Ascending aorta (tissue), 2 donors: ENCODE measurements at regions not wholly inside any gene's neighbourhood (a gene's known extent, or its start where the extent isn't known, plus 50 kb on each side); places are given as distances from the start of the nearest gene placed in this dataset.

Source experiments
- DNase-seq, 2 donors: peaks; one replicate each; pipeline ENCODE4 v3.0.0-alpha.2; 2019; ENCODE audit warnings: low spot score in 2 of 2
- H3K27ac ChIP-seq, 2 donors: fragments of 200-600 bp; sonication (generic); one replicate each; pipeline ENCODE4 v1.5.1; 2016 to 2017; ENCODE audit warnings: mild to moderate bottlenecking in 1 of 2
- H3K27me3 ChIP-seq: fragments of 200-600 bp; sonication (generic); one replicate; pipeline ENCODE4 v1.5.1; 2017
- H3K36me3 ChIP-seq, 2 donors: fragments of 200-600 bp; sonication (generic); one replicate each; pipeline ENCODE4 v1.5.1; 2016
- H3K4me1 ChIP-seq, 2 donors: fragments of 200-600 bp; sonication (generic); one replicate each; pipeline ENCODE4 v1.5.1; 2016 to 2017; ENCODE audit warnings: mild to moderate bottlenecking in 1 of 2
- H3K4me3 ChIP-seq, 2 donors: fragments of 200-600 bp; sonication (generic); one replicate each; pipeline ENCODE4 v1.5.1; 2016 to 2017; ENCODE audit warnings: mild to moderate bottlenecking in 1 of 2
- H3K9me3 ChIP-seq, 2 donors: fragments of 200-600 bp; sonication (generic); one replicate each; pipeline ENCODE4 v1.5.1; 2016
- intact Hi-C: fragments of 100-400 bp; cut with DNase I; formaldehyde crosslinking; loops from one replicate; pipeline ENCODE4 v1.15.1; 2023
- TF ChIP-seq, protein P1 (sequence below), 3 experiments: fragments of 200-600 bp in 2 of 3; fragments of 450-650 bp in 1 of 3; sonication (generic) in 2 of 3; IDR thresholded peaks; one replicate each; pipeline ENCODE4 v1.5.1; 2016 to 2019; ENCODE audit warnings: antibody characterized with exemption in 3 of 3, mild to moderate bottlenecking in 1 of 3, moderate library complexity in 1 of 3

DNA sequence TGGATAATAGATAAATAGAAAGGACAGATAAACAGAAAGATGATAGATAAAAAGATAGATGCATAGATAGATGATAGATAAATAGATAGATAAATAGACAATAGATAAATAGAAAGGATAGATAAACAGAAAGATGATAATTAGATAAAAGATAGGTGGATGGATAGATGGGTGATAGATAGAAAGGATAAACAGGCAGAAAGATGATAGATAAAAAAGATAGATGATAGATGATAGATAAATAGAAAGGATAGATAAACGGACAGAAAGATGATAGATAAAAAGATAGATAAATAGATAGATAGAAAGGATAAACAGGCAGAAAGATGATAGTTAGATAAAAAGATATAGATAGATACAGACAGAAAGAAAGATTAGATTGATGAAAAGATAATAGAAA is 92.3 kb upstream of the UQCRFS1 start:
- no peaks in the 10 kb centered on the region for H3K27me3 ChIP-seq
- H3K27ac ChIP-seq: no peak overlapping the region
- no peaks in the 10 kb centered on the region for H3K4me1 ChIP-seq
- H3K9me3 ChIP-seq: no peaks in the 10 kb centered on the region
- no peak for DNase-seq
- TF ChIP-seq, protein P1, sequence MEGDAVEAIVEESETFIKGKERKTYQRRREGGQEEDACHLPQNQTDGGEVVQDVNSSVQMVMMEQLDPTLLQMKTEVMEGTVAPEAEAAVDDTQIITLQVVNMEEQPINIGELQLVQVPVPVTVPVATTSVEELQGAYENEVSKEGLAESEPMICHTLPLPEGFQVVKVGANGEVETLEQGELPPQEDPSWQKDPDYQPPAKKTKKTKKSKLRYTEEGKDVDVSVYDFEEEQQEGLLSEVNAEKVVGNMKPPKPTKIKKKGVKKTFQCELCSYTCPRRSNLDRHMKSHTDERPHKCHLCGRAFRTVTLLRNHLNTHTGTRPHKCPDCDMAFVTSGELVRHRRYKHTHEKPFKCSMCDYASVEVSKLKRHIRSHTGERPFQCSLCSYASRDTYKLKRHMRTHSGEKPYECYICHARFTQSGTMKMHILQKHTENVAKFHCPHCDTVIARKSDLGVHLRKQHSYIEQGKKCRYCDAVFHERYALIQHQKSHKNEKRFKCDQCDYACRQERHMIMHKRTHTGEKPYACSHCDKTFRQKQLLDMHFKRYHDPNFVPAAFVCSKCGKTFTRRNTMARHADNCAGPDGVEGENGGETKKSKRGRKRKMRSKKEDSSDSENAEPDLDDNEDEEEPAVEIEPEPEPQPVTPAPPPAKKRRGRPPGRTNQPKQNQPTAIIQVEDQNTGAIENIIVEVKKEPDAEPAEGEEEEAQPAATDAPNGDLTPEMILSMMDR (IDR thresholded peaks at IDR 0.05): no peak
- H3K4me3 ChIP-seq: no peak overlapping the region
- intact Hi-C loops: no loop called here
- H3K36me3 ChIP-seq: no peaks in the 10 kb centered on the region

DNA sequence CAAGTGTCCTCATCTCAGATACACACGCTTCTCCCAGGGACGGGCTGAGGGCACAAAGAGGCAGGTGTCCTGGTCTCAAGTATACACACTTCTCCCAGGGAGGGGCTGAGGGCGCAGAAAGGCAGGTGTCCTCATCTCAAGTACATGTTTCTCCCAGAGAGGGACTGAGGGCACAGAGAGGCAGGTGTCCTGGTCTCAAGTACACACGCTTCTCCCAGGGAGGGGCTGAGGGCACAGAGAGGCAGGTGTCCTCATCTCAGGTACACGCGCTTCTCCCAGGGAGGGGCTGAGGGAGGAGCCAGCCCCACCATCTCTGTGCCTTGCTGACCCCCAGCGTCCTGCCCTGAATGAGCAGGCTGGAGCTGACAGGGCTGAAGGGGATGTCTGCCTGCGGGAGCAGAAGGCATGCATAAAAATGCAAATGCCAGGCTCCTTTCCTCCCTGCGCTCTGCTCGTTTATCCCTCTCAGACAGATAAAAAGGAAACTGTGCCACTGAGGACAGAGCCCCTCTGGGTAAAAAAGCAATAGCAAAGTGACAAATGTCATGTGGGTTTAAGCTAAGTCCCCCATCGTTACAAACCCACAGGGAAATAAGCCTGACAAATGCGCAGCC is 96.1 kb upstream of the UQCRFS1 start:
- no peaks in the 10 kb centered on the region for H3K36me3 ChIP-seq
- TF ChIP-seq, protein P1 (IDR thresholded peaks at IDR 0.05): no peak
- no peak overlapping the region for H3K4me3 ChIP-seq
- no peaks in the 10 kb centered on the region for H3K9me3 ChIP-seq
- no peak for DNase-seq
- no peak overlapping the region for H3K27ac ChIP-seq
- no peaks in the 10 kb centered on the region for H3K27me3 ChIP-seq
- no peaks in the 10 kb centered on the region for H3K4me1 ChIP-seq
- intact Hi-C loops: no loop called here

DNA sequence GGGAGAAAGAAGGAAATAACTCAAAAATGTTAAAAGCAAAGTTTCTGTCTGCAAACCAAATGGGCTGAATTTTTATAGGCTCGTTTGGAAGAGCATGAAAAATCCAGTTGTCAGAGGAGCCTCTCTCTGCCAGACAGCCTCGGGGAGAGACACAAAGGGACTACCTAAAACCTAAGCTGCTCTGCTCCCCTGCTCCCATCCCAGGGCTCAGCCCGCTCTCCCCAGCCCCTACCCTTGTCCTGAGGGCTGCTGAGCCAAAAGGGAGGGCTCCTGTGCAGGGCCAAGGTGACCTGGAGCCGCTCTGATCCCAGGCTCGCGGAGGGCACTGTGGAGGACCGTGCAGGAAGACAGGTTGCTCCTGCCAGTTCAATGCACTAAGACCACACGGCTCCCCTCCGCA is 96.7 kb upstream of the UQCRFS1 start:
- H3K4me3 ChIP-seq: no peak overlapping the region
- intact Hi-C loops: no loop called here
- no peaks in the 10 kb centered on the region for H3K36me3 ChIP-seq
- H3K9me3 ChIP-seq: no peaks in the 10 kb centered on the region
- TF ChIP-seq, protein P1 (IDR thresholded peaks at IDR 0.05): no peak
- DNase-seq: no peak
- H3K27me3 ChIP-seq: no peaks in the 10 kb centered on the region
- H3K4me1 ChIP-seq: no peaks in the 10 kb centered on the region
- no peak overlapping the region for H3K27ac ChIP-seq

- intact Hi-C loops: no loop called here
- no peak for DNase-seq
- Histone ChIP-seq H3K27ac (no peak overlapping the region), H3K36me3 (no peaks in the 10 kb centered on the region), H3K4me3 (no peak overlapping the region), H3K9me3 (no peaks in the 10 kb centered on the region), H3K27me3 (no peaks in the 10 kb centered on the region), H3K4me1 (no peaks in the 10 kb centered on the region)
- TF ChIP-seq, protein P1 (IDR thresholded peaks at IDR 0.05): no peak
These were observed 98.3 kb upstream of the UQCRFS1 start for GRCh38 chr19:29311191-29311790.

- TF ChIP-seq, protein P1 (IDR thresholded peaks at IDR 0.05): no peak
- intact Hi-C loops: no loop called here
- no peaks in the 10 kb centered on the region for H3K4me1 ChIP-seq
- H3K27me3 ChIP-seq: no peaks in the 10 kb centered on the region
- DNase-seq: no peak
- H3K9me3 ChIP-seq: no peaks in the 10 kb centered on the region
- no peak overlapping the region for H3K4me3 ChIP-seq
- no peak overlapping the region for H3K27ac ChIP-seq
- no peaks in the 10 kb centered on the region for H3K36me3 ChIP-seq
These were observed 102.7 kb upstream of the UQCRFS1 start for GRCh38 chr19:29315556-29316190.
